Urothelium cell line (cell line): ENCODE measurements at regions not wholly inside any gene's neighbourhood (a gene's known extent, or its start where the extent isn't known, plus 50 kb on each side); places are given as distances from the start of the nearest gene placed in this dataset.
"Not testable (repeated sequence)": the region's sequence is repeated elsewhere in the genome, so short reads cannot be mapped to it uniquely, and the experiment has no call there.

Experiments
- DNase-seq: peaks from one replicate; pipeline ENCODE4 v3.0.0; 2011; ENCODE audit warnings: low spot score, mixed read lengths
- FAIRE-seq: peaks from 2 replicates; lab custom pipeline; 2011; peaks lifted over from hg19 to GRCh38; lab: Jason Lieb, UNC

GRCh38 chr6:99668036-99668705, 61.5 kb downstream of the PRDM13 start:
- FAIRE-seq: no peak
- no peak for DNase-seq

GRCh38 chr6:99689916-99690685, 83.5 kb downstream of the PRDM13 start:
- DNase-seq (no peak), FAIRE-seq (no peak)

- not testable (repeated sequence) for FAIRE-seq, DNase-seq
Observed at GRCh38 chr6:99702287-99702686, 95.7 kb downstream of the PRDM13 start.

- DNase-seq: no peak
- no peak for FAIRE-seq
Observed at GRCh38 chr6:99709062-99709461, 102.4 kb downstream of the PRDM13 start.

GRCh38 chr6:99711302-99711701, 104.7 kb downstream of the PRDM13 start:
- DNase-seq (no peak), FAIRE-seq (no peak)

GRCh38 chr6:99711925-99712324, 105.3 kb downstream of the PRDM13 start:
- FAIRE-seq: no peak
- DNase-seq: no peak

GRCh38 chr6:99712519-99712918, 105.9 kb downstream of the PRDM13 start:
- DNase-seq (no peak), FAIRE-seq (no peak)

- DNase-seq, FAIRE-seq: not testable (repeated sequence)
Observed at GRCh38 chr6:99722043-99722442, 115.4 kb downstream of the PRDM13 start.

GRCh38 chr6:99730237-99730636, 123.6 kb downstream of the PRDM13 start:
- not testable (repeated sequence) for FAIRE-seq, DNase-seq

GRCh38 chr6:99736302-99736701, 129.7 kb downstream of the PRDM13 start:
- DNase-seq (peak; percentile 17), FAIRE-seq (no peak)

GRCh38 chr6:99739526-99739925, 132.9 kb downstream of the PRDM13 start:
- FAIRE-seq (no peak), DNase-seq (no peak)

GRCh38 chr6:99741092-99741491, 134.5 kb downstream of the PRDM13 start:
- no peak for FAIRE-seq
- DNase-seq: no peak

- DNase-seq: no peak
- no peak for FAIRE-seq
Observed at GRCh38 chr6:99743647-99744046, 137.0 kb downstream of the PRDM13 start.

- FAIRE-seq (no peak), DNase-seq (peak; percentile 41)
Observed at GRCh38 chr6:99745651-99746050, 139.0 kb downstream of the PRDM13 start.

GRCh38 chr6:99746261-99746895, 139.7 kb downstream of the PRDM13 start:
- no peak for FAIRE-seq

GRCh38 chr6:99761711-99762110, 155.1 kb downstream of the PRDM13 start:
- FAIRE-seq (no peak), DNase-seq (no peak)

More at GRCh38 chr6:99746261-99746895, 139.7 kb downstream of the PRDM13 start:
- DNase-seq: peak; percentile 38

GRCh38 chr6:99768166-99768565, 161.5 kb downstream of the PRDM13 start:
- DNase-seq (no peak), FAIRE-seq (no peak)

GRCh38 chr6:99779631-99780555, 173.3 kb downstream of the PRDM13 start:
- DNase-seq (no peak), FAIRE-seq (no peak)

- no peak for DNase-seq
- FAIRE-seq: no peak
Observed at GRCh38 chr6:99780556-99780885, 173.9 kb downstream of the PRDM13 start.

GRCh38 chr6:99789767-99790166, 183.1 kb downstream of the PRDM13 start:
- DNase-seq (no peak), FAIRE-seq (no peak)

GRCh38 chr6:99790679-99791078, 184.0 kb downstream of the PRDM13 start:
- FAIRE-seq (no peak), DNase-seq (no peak)
